Glomerular visceral epithelial cell (primary cell): ENCODE measurements at regions not wholly inside any gene's neighbourhood (a gene's known extent, or its start where the extent isn't known, plus 50 kb on each side); places are given as distances from the start of the nearest gene placed in this dataset.
A peak's percentile ranks its signal among the peaks of the same experiment; 100 is the strongest.
"Not testable (repeated sequence)": the region's sequence is repeated elsewhere in the genome, so short reads cannot be mapped to it uniquely, and the experiment has no call there.

ENCODE experiments used
- DNase-seq: peaks from one replicate; pipeline ENCODE4 v3.0.0-alpha.2; 2016; ENCODE audit errors: extremely low spot score

DNA sequence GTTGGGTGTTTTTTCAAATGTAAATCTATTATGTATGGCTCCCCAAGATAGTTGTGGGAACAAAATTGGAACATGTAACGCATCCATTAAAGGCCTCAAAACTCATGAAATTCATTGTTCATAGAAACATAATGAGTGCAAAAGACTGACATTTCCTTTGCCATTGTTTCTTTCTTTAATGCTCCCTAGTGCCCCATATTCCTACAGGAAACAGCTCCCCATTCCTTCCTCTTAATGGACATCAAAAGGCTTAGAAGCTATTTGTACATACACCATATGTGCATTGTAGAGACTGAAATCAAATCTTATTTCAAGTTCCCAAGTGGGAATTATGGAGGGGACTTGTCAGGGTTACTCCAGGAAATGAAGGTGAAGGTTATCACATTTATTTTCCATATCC lies 139.1 kb downstream of the AHR start:
- DNase-seq: no peak

DNA sequence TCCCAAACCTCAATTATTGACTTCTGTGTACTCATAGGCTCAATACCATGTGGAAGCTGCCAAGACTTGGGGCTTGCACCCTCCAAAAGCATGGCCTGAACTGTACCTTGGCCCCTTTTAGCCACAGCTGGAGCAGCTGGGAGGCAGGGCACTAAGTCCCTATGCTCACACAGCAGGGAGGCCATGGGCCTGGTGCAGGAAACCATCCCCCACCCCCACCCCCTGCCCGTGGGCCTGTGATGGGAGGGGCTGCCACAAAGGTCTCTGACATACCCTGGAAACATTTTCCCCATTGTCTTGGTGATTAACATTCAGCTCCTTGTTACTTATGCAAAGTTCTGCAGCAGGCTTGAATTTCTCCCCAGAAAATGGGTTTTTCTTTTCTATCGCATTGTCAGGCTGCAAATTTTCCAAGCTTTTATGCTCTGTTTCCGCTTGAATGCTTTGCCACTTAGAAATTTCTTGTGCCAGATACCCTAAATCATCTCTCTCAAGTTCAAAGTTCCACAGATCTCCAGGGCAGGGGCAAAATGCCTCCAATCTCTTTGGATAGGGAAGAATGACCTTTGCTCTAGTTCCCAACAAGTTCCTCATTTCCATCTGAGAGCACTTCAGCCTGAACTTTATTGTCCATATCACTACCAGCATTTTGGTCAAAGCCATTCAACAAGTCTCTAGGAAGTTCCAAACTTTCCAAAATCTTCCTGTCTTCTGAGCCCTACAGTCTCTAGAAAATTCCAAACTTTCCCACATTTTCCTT lies 141.8 kb downstream of the AHR start:
- DNase-seq: not testable (repeated sequence)

DNA sequence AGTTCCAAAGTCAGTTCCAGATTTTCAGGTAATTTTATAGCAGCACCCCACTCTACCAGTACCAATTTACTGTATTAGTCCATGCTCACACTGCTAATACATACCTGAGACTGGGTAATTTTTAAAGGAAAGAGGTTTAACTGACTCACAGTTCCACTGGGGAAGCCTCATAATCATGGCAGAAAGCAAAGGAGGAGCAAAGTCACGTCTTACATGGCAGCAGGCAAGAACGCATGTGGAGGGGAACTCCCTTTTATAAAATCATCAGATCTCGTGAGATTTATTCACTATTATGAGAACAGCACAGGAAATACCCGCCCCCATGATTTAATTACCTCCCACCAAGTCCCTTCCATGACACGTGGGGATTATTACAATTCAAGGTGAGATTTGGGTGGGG lies 142.4 kb downstream of the AHR start:
- no peak for DNase-seq

DNA sequence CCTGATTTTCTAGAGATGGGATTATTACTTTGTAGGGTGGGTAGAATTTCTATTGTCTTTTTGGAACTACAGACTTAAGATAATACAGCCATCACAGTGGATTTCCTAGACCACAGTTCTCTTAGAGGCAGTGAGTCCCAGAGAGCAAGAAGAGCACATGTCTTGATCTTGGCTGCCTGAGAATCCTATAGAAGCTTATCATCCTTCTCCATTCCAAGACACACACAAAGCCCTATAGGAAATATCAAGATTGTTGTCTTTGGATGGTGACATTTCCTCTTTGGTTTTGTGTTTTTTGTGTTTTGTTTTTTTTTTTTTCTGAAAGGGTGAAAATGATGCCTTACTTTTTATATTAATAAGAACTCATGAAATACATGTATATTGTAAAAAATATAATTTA lies 143.1 kb downstream of the AHR start:
- no peak for DNase-seq

DNA sequence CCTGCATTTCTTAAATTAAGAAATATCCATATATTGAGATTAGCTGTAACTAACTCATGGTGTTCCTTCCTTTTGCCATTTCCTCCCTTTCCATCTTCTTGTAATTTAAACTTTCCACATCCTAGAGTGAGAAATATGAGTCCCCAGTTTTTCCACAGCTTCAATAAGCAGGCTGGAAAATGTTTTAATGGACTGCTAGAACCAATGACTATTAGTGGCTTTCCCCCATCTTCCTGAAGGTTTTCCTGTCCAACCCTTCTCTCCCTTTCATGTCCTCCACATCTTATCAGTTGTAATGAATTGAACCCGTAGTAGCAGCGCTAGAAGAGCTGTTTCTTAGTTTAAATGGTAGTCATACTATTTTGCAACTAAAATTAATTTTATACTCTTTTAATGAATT lies 145.7 kb downstream of the AHR start:
- no peak for DNase-seq

DNA sequence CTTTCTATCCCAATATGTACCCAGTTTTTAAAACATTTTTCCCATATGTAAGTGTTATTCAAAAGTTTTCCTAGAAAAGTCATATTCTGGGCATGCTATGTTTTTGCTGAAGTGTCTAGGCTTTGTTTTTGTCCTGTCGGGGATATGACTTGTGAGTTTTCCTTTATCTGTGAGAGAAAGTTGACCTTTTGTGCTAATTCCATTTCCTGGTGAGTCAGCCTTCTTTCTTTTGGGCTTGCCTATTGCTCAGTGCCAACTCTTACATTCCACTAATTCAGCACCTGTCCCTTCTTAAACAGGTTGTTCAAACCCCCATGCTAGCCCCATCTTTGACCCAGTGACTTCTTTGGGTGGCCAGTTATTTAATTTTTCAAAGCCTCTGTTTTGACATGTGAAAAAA lies 146.2 kb downstream of the AHR start:
- peak; percentile 11 for DNase-seq

DNA sequence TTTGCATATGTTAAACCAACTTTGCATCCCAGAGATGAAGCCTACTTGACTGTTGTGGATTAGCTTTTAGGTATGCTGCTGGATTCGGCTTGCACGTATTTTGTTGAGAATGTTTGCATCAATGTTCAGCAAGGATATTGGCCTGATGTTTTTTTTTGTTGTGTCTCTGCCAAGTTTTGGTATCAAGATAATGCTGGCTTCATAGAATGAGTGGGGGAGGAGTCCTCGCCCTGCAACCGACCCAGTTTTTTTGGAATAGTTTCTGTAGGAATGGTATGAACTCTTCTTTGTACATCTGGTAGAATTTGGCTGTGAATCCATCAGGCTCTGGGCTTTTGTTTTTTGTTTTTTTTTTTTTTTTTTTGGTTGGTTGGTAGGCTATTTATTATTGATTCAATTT lies 147.9 kb downstream of the AHR start:
- no peak for DNase-seq

DNA sequence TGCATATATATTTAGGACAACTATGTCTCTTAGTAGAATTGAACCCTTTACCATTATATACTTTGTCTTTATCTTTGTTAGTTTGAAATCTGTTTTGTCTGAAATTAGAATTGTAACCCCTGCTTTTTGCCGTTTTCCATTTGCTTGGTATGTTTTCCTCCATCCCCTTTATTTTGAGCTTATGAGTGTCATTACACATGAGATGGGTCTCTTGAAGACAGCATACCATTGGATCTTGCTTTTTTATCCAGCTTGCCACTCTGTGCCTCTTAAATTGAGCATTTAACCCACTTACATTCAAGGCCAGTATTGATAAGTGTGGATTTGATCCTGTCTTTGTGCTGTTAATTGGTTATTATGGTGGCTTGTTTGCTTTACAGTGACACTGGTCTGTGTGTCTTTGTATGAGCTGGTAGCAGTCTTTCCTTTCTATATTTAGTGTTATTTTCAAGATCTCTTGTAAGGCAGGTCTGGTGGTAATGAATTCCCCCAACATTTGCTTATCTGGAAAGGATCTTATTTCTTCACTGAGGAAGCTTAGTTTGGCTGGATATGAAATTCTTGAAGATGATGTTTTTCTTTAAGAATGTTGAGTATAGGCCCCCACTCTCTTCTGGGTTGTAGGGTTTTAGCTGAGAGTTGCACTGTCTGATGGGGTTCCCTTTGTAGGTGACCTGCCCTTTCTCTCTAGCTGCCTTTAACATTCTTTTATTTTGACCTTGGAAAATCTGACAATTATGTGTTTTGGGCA lies 149.5 kb downstream of the AHR start:
- no peak for DNase-seq

DNA sequence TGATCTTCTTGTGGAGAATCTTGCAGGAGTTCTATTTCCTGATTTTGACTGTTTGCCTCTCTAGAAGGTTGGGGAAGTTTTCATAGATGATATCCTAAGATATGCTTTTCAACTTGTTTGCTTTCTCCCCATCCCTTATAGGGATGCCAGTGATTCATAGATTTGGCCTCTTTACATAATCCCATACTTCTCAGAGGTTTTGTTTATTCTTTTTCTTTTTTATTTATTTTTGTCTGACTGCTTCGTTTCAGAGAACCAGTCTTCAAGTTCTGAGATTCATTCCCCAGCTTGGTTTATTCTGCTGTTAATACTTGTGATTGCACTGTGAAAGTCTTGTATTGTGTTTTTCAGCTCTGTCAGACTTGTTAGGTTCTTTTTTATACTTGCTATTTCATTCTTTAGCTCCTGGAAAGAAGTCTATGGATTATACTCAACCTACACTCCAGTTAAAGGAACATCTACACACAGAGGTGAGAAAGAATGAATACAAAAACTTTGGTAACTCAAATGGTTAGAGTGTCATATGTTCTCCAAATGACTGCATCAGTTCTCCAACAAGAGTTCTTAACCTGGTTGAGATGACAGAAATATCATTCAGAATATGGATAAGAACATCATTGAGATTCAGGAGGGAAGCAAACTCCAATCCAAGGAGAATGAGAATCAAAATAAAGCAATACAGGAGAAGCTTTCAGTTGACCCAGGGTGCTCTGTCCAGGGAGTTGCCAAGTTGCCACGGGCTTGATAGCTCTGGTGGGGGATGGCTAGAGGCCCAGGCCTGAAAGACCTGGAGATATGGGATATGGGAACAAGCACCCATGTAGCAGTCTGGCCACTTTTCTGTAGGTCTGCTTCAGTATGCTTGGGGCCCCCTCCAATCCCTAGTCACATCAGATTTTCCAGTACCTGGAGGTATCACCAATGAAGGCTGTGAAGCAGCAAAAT lies 150.3 kb downstream of the AHR start:
- DNase-seq: no peak

DNA sequence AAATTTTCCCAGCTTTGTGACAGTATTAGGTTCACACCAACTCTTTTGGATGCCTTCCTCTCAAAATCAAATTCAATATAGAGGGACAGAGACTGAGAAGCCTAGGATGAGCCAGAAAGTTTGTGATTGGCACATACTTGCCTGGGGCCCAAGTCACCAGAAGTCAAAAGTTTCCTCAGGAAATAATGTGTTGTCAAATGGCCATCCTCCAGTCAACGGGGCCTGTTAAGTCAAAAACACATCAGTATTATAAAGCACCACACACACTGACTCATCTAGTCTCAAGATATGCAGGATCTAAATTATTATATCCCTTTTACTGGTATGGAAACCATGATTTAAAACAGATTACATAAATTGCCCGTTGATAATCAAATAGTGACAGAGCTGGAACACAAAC lies 158.1 kb downstream of the AHR start:
- DNase-seq: no peak

DNA sequence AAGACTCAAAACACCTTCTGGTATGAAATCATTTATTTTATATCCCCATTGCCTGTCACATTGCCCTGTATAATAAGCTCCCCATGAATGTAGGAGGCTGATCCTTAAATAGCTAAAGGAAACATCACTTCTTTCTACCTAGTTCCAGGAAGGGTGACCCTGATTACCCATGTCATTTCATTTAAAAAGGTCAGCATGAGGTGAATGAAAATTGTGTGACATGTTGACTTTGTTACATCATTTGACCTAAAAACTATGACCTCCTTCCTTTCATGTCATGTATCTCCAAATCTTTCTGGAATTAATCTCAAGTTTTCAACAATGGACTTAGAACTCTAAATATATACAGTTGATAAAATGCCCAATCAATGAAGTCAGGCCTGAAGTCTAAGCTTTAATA lies 161.5 kb downstream of the AHR start:
- no peak for DNase-seq

DNA sequence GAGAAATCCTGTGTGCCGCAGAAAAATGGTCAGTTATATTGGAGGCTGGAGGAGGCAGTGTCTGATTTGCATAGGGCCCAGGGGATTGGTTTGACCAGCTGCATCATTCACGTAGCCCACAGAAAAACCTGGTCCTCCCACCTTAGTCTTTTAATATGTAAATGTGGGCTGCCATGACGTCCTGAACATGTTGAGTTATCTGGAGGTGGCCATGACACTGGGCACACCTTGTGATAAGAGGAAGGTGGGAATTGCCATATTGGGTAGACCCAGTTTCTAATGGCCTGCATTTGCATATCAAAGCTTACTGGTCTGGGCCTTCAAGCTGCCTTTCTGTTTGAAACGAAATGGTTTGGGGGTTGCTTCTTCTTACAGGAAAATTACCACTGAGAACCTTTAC lies 162.2 kb downstream of the AHR start:
- no peak for DNase-seq

DNA sequence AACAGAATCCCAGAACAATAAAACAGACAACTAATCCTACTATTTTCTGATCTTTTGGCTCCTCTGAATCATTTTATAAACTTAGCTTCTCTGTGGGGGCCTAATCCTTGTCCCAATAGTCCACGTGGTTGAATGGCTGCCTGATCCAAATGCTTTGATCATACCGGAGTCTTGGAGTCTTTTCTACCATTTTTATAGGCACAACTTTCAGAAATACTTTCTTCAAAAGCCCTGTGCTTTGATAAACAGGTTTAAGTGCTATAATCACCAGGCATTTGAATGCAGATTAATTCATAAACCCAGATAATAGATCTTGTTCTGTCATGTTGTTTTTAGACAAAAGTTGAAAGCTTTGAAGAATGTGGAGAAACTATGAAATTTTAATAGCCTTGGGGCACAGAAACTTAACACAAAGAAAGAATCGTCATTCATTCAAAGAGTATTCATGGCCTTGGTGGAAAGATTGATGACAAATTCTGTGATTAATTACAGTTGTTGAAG lies 163.7 kb downstream of the AHR start:
- DNase-seq: no peak

DNA sequence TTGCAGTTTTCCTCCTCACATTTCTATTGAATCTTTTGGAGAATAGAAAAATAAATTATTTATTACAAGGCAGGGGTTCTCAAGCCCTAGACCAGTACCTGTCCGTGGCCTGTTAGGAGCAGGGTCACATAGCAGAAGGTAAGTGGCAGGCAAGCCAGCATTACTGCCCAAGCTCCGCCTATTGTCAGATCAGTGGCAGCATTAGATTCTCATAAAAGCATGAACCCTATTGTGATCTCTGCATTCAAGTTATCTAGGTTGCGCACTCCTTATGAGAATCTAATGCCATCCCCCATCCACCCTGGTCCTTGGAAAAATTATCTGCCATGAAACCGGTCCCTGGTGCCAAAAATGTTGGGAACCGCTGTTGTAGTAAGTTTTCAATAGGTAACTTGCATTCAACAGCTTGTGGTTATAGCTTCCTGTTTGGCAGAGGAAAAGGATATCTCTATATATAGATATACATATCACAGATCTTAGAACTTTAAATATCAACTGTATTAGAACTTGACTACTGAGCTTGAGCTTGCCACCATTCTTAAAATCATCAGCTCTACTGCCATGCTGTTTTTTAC lies 165.1 kb downstream of the AHR start:
- DNase-seq: no peak

DNA sequence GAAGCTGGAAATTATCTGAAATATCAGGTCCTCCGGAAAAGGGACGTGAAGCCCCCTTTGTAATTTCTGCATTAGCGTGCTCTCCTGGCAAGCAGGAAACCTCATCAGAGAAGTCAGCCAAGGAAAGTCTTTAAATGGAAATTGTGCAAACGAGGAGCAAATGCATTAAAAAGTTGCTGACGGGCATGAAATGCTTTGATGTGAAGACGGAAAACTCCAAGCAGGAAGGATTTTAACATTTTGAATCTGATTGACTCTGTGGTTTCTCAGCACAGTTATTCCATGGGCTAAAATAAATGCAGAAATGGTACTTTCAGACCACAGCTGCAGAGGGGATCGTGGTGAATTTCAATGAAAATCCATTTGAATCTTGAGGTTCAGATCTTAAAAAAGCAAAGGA lies 167.8 kb downstream of the AHR start:
- DNase-seq: no peak

DNA sequence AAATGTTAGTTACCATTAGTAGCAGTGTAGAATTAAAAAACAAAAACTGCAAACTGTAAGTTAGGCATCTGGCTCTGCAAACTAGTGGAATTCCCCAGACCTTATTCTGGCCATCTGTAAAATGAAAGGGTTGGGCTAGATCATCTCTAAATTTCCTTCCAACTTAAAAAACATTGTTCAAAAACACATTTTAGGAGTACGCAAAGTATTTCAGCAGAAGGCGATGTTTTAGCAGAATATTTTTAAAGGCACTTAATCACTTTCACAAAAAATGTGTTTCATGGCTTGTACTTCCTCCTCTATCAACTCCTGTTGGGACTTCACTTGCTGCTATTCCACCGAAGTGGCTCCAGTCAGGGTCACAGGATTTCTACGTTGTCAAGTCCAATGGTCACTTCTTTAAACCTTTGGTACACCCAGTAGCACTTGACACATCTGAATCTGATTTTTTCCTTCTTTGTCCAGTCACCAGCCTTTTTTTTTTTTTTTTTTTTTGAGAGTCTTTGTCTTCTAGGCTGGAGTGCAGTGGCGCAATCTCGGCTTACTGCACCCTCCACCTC lies 169.0 kb downstream of the AHR start:
- no peak for DNase-seq

DNA sequence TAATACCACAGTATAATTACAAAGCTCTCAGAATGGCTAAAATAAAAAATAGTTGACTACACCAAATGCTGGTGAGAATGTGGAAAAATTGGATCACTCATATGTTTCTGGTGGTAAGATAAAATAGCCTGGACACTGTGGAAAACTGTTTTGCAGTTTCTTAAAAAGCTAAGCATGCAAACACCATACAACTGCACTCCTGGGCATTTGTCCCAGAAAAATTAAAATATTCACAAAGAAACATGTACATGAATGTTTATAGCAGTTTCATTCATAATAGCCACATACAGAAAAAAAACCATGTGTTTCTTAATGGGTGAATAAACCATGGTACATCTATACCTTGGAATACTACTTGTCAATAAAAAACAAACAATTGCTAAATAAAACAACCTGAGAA lies 172.9 kb downstream of the AHR start:
- DNase-seq: no peak

DNA sequence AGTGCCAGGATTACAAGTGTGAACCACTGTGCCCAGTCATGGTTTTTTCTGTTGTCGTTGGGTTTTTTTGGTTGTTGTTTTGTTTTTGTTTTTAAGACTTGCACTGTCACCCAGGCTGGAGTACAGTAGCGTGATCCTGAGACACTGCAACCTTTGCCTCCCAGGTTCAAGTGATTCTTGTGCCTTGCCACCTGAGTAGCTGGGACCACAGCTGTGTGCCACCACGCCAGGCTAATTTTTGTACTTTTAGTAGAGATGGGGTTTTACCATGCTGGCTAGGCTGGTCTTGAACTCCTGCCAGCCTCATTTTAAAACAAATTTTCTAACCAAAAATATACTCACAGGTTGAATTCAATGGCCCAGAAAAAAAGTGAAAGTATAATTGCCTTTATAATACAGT lies 174.1 kb downstream of the AHR start:
- no peak for DNase-seq

DNA sequence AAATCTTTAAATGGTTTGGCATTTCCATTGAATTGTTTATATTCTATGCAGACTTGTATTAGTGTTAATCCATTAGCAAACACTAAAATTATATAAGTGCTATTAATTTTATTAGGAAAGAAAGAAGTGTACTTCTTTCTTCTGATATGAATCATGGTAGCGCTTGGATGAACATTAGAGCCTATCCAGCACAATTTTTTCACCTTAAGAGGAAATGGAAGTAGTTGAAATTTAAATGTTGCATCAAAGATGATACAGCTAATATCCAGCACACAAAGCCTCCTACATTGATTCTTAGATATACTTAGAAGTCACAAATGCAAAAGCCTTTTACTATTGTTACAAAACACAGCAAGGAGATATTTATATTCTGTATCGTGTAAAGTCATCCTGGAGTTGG lies 174.5 kb downstream of the AHR start:
- DNase-seq: no peak

DNA sequence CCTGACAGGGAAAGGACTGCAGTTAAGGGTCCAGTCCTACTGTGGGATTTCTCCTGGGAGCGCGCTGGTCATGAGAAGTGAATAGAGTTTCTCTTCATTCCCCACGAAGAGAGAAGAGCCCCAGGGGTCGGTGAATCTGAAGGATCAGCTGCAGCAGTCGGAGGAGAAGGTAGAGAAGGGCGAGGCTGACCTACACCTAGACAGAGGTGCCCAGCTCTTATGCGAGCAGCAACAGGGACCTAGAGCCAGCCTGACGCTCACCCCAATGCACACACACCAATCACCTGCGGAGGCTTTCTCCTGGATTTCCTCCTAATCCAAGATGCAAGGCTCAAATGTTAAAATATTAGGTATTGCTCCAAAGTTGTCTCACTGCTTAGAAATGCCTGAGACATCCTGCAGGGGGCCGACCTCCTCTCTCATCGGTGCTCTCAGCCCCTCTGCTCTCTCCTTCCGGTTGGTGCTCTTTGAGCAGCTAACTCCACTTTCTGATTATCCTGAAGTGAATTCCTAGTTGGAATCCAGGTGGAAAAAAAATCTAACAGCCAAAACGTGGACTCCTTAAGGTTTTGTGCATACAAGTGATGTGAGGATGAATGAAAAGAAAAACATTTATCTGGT lies 176.4 kb downstream of the AHR start:
- peak; percentile 1 for DNase-seq

DNA sequence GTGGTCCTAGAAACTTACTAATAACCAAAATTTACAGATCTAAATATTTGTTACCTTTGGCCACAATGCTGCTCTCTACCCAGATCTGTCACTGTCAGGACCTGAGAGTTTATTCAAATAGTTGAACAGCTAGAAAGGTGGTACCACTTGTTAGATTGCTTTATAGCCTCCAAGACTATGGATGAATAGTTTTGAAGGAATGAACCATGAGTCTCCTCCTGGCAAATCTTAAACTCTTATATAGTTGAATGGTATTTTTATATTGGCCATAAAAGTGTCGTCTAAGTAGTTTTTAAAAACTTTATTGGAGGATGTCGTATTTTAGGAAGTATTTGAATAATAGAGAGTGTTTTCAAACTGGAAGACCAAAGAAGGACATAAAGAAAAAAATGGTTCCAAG lies 178.7 kb downstream of the AHR start:
- no peak for DNase-seq
